A673 (cell line): ENCODE measurements at regions not wholly inside any gene's neighbourhood (a gene's known extent, or its start where the extent isn't known, plus 50 kb on each side); places are given as distances from the start of the nearest gene placed in this dataset.

Experiments
- EZH2 ChIP-seq: fragments of 200-600 bp; sonication (generic); IDR thresholded peaks from 2 replicates; pipeline ENCODE4 v1.6.1; 2017; ENCODE audit warnings: borderline replicate concordance, low read depth, mild to moderate bottlenecking, mixed read lengths, antibody characterized with exemption, low read length; ENCODE audit not compliant: poor library complexity, severe bottlenecking
- TF ChIP-seq, protein P1 (sequence below): fragments of 300-800, 200-600 bp; sonication (generic); conservative IDR thresholded peaks from 2 replicates; pipeline ENCODE4 v1.5.1; 2017; ENCODE audit warnings: low read depth, mild to moderate bottlenecking, antibody characterized with exemption, low read length, moderate library complexity, mixed read lengths

DNA sequence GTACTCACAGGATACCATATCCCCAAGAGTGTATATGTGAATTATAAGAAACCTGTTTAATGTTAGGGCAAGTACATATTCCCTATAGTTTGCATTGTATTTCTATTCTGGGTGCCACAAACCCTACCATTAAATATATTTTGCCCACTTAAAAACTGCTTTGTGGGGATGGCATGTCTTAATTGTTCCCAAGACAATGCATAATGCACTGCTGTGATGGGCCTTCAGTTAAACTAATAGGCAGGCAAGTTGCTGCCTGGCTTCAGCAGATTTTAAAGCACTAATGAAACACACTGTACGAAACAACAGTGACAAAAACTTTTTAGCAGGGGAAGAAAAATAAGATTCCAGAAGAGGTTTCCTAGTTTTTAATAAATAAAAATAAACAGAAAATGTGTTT is 104.8 kb upstream of the VRK2 start:
- no peak for TF ChIP-seq EZH2
- TF ChIP-seq, protein P1, sequence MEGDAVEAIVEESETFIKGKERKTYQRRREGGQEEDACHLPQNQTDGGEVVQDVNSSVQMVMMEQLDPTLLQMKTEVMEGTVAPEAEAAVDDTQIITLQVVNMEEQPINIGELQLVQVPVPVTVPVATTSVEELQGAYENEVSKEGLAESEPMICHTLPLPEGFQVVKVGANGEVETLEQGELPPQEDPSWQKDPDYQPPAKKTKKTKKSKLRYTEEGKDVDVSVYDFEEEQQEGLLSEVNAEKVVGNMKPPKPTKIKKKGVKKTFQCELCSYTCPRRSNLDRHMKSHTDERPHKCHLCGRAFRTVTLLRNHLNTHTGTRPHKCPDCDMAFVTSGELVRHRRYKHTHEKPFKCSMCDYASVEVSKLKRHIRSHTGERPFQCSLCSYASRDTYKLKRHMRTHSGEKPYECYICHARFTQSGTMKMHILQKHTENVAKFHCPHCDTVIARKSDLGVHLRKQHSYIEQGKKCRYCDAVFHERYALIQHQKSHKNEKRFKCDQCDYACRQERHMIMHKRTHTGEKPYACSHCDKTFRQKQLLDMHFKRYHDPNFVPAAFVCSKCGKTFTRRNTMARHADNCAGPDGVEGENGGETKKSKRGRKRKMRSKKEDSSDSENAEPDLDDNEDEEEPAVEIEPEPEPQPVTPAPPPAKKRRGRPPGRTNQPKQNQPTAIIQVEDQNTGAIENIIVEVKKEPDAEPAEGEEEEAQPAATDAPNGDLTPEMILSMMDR, result no peak
